ENCODE measurements at regions not wholly inside any gene's neighbourhood (a gene's known extent, or its start where the extent isn't known, plus 50 kb on each side); places are given as distances from the start of the nearest gene placed in this dataset.

DNA sequence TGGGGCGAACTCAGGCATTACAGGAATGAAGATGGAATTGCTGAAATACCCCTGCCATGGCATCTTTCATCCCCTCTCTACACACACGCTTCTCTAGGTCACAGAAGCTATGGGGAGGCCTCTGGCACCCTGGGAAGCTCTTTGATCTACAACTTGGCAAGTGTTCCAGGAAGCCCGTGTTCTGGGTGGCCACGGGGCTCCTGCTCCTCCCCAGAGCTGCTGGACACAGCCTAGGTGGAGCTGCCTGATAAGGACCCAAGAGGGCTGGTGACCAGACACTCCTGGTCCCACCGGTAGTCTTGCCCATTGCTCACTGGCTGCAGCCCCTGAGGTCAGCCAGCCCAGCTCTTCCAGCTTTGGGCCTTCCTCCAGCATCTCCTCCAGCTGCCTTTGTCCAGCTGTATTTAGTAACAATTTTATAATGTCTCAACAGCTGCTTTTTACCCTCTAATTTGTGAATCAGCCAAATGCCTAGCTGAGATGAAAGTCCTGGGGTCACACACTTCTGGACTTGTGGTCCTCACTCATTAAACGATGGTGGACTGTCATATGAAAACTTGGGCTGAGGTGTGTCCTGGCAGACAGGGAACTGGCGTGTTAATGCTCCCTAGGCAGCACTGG is 72.8 kb upstream of the SPATA13 start:
- no peak for DNase-seq
- H3K4me3 ChIP-seq, result no peak overlapping the region
- TF ChIP-seq POLR2A (IDR thresholded peaks at IDR 0.05) (no peak), CTCF (IDR thresholded peaks at IDR 0.05) (no peak)
- no peaks in the 10 kb centered on the region for H3K27me3 ChIP-seq
- WGBS, 2 donors, result 58 to 69% methylated on average over 7 of the region's 7 CpGs
- intact Hi-C loops (cut with DNase I; ENCODE audit: low total_unique reads), result no loop called here
- no peaks in the 10 kb centered on the region for H3K36me3 ChIP-seq (ENCODE audit: low read depth, missing control alignments)
- H3K27ac ChIP-seq, result no peak overlapping the region
- H3K9me3 ChIP-seq, result no peaks in the 10 kb centered on the region
- H3K4me1 ChIP-seq, result peaks cover 23% of the 10 kb centered on the region

DNA sequence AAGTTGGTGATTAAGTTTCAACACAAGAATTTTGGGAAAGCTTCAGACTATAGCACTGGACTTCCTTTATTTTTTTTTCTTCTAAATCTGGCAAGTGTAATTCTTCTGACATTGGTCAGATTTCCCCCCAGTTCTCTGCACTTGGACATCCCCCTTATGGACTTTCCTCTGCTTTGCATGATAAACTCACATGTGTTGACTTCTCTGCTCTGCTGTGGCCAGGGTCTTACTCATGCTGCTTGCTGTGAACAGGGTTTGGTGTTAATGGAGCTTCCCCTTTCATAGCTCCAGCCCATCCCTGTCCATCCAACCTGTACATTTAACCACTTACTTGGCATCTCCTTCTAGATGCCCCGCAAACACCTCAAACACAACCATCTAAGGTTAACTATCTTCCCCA is 70.5 kb upstream of the SPATA13 start:
- H3K36me3 ChIP-seq (ENCODE audit: low read depth, missing control alignments), result no peaks in the 10 kb centered on the region
- TF ChIP-seq POLR2A (IDR thresholded peaks at IDR 0.05) (no peak), CTCF (IDR thresholded peaks at IDR 0.05) (no peak)
- intact Hi-C loops (cut with DNase I; ENCODE audit: low total_unique reads), result no loop called here
- H3K4me1 ChIP-seq, result peaks cover 12% of the 10 kb centered on the region
- 100% methylated on average over 1 of the region's 1 CpG for WGBS, 2 donors
- no peak overlapping the region for H3K4me3 ChIP-seq
- H3K27me3 ChIP-seq, result no peaks in the 10 kb centered on the region
- no peak overlapping the region for H3K27ac ChIP-seq
- H3K9me3 ChIP-seq, result no peaks in the 10 kb centered on the region
- no peak for DNase-seq

DNA sequence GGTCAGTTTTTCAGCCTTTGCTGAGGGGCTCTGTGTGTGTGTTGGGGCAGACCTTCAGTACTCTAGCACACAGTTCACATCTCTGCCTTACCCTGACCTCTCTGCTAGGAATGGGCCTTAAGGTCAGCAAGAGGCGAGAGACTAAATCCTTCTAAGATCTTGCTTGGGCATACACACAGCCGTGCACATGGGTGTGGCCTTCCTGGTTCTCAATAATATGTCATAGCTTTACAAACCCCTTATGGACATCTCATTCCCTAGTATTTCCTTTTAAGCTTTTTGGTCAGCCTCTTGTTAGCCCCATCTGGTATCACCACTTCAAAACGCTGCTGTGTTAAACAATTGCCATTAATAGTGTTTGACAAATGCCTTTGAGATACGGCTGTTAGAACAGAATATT is 69.4 kb upstream of the SPATA13 start:
- no peaks in the 10 kb centered on the region for H3K36me3 ChIP-seq (ENCODE audit: low read depth, missing control alignments)
- no peak for TF ChIP-seq CTCF (IDR thresholded peaks at IDR 0.05)
- no peak for TF ChIP-seq POLR2A (IDR thresholded peaks at IDR 0.05)
- WGBS, 2 donors, result 92 to 94% methylated on average over 4 of the region's 4 CpGs
- intact Hi-C loops (cut with DNase I; ENCODE audit: low total_unique reads), result no loop called here
- no peaks in the 10 kb centered on the region for H3K27me3 ChIP-seq
- no peak overlapping the region for H3K27ac ChIP-seq
- no peak overlapping the region for H3K4me3 ChIP-seq
- peaks cover 12% of the 10 kb centered on the region for H3K4me1 ChIP-seq
- DNase-seq, result no peak
- H3K9me3 ChIP-seq, result no peaks in the 10 kb centered on the region

DNA sequence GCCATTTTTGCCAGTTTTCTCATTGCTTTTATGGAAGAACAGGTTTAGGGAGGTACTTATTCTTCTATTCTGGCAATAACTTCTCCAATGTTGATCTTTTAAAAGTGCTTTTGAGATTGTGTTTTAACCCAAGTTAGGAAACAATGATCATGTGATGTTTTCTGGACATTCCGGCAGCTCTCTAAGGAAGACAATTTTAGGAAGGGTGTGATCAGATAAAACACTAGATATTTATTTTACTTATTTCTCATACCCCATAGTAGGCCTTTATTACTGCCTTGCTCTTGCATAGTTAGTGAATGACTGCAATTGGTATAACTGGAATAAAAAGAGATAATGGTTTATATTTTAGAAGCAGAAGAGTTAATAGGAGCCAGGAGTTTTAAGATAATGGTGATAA is 68.4 kb upstream of the SPATA13 start:
- intact Hi-C loops (cut with DNase I; ENCODE audit: low total_unique reads), result no loop called here
- no peaks in the 10 kb centered on the region for H3K9me3 ChIP-seq
- H3K27ac ChIP-seq, result no peak overlapping the region
- TF ChIP-seq POLR2A (IDR thresholded peaks at IDR 0.05) (no peak), CTCF (IDR thresholded peaks at IDR 0.05) (no peak)
- H3K27me3 ChIP-seq, result no peaks in the 10 kb centered on the region
- peaks cover 7% of the 10 kb centered on the region for H3K4me1 ChIP-seq
- no peak for DNase-seq
- no peaks in the 10 kb centered on the region for H3K36me3 ChIP-seq (ENCODE audit: low read depth, missing control alignments)
- WGBS, 2 donors, result 79 to 93% methylated on average over 1 of the region's 1 CpG
- no peak overlapping the region for H3K4me3 ChIP-seq

DNA sequence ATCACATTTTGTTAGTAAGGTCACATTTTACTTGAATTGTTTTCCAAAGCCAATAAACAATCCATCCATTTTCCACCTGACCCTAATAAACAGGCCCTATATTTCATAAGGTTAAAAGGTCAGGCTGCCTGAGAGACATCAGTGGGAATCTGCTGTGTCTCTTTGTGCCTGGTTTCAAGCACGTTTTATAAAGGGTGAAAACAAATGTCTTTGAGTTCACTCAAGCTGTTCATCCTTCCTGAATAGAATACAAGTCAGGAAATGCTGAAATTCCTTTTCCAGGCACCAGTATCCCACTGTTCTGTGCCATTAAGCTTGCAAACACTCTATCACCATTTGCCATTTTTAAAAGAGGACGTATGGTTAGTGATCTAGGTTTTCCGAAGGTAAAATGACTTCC is 67.5 kb upstream of the SPATA13 start:
- H3K4me1 ChIP-seq, result no peaks in the 10 kb centered on the region
- no peaks in the 10 kb centered on the region for H3K9me3 ChIP-seq
- H3K36me3 ChIP-seq (ENCODE audit: low read depth, missing control alignments), result no peaks in the 10 kb centered on the region
- H3K27me3 ChIP-seq, result no peaks in the 10 kb centered on the region
- TF ChIP-seq POLR2A (IDR thresholded peaks at IDR 0.05) (no peak), CTCF (IDR thresholded peaks at IDR 0.05) (no peak)
- WGBS, 2 donors, result 88 to 93% methylated on average over 3 of the region's 3 CpGs
- DNase-seq, result no peak
- no peak overlapping the region for H3K4me3 ChIP-seq
- H3K27ac ChIP-seq, result no peak overlapping the region
- intact Hi-C loops (cut with DNase I; ENCODE audit: low total_unique reads), result no loop called here

Data from testis (tissue), 2 donors.